Peyer's patch (tissue), 4 donors: ENCODE measurements at regions not wholly inside any gene's neighbourhood (a gene's known extent, or its start where the extent isn't known, plus 50 kb on each side); places are given as distances from the start of the nearest gene placed in this dataset.

Source experiments
- DNase-seq, 3 donors: peaks; one replicate each; pipeline ENCODE4 v3.0.0-alpha.2; 2017 to 2019
- H3K27ac ChIP-seq, 4 donors: fragments of 200-600 bp; sonication (generic); one replicate each; pipeline ENCODE4 v1.5.1; 2016 to 2019
- H3K27me3 ChIP-seq, 2 donors: fragments of 200-600 bp; sonication (generic); one replicate each; pipeline ENCODE4 v1.5.1; 2019
- H3K36me3 ChIP-seq, 3 donors: fragments of 200-600 bp; sonication (generic); one replicate each; pipeline ENCODE4 v1.5.1; 2016 to 2019
- H3K4me1 ChIP-seq, 4 donors: fragments of 200-600 bp; sonication (generic); one replicate each; pipeline ENCODE4 v1.5.1; 2016 to 2019
- H3K4me3 ChIP-seq, 4 donors: fragments of 200-600 bp; sonication (generic); 1 replicate in 3 of 4; 2 replicates in 1 of 4; pipeline ENCODE4 v1.5.1; 2016 to 2019; ENCODE audit warnings: mild to moderate bottlenecking in 1 of 4
- H3K9me3 ChIP-seq, 4 donors: fragments of 200-600 bp; sonication (generic); one replicate each; pipeline ENCODE4 v1.5.1; 2016 to 2019; ENCODE audit warnings: mild to moderate bottlenecking in 1 of 4
- CTCF ChIP-seq, 6 experiments: fragments of 450-650 bp in 4 of 6; fragments of 200-600 bp in 2 of 6; sonication (generic) in 1 of 6; IDR thresholded peaks; one replicate each; pipeline ENCODE4 v1.5.1; 2017 to 2019; ENCODE audit warnings: antibody characterized with exemption in 6 of 6, mild to moderate bottlenecking in 3 of 6, moderate library complexity in 1 of 6
- POLR2A ChIP-seq, 2 donors: fragments of 450-650 bp; IDR thresholded peaks; one replicate each; pipeline ENCODE4 v1.5.1; 2017; ENCODE audit warnings: antibody characterized with exemption in 2 of 2, mild to moderate bottlenecking in 2 of 2, moderate library complexity in 2 of 2

DNA sequence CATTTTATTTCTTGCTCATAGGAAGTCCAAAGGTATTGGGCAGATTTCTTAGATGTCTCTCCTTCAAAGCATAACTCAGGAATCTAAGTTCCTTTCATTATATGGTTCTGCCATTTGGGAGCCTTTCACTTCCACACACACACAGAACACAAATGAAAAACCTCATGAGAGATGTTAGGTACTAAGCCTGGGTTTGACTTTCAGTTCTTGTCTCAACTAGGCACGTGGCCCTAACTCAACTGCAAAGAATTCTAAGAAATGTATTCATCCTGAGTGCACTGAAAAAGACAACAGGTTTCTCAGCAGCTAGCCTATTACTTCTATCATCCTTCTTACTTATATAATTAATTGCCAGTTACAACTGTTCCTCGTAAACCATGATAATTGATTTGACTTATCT, 190.0 kb upstream of the SAMSN1 start:
- Histone ChIP-seq H3K4me3 (no peak overlapping the region), H3K9me3 (no peaks in the 10 kb centered on the region), H3K36me3 (no peaks in the 10 kb centered on the region), H3K27me3 (no peaks in the 10 kb centered on the region), H3K27ac (no peak overlapping the region), H3K4me1 (no peaks in the 10 kb centered on the region)
- peak in 1 of 3 donors; percentile 19 for DNase-seq
- TF ChIP-seq CTCF (IDR thresholded peaks at IDR 0.05): no peak
- TF ChIP-seq POLR2A (IDR thresholded peaks at IDR 0.05): no peak

DNA sequence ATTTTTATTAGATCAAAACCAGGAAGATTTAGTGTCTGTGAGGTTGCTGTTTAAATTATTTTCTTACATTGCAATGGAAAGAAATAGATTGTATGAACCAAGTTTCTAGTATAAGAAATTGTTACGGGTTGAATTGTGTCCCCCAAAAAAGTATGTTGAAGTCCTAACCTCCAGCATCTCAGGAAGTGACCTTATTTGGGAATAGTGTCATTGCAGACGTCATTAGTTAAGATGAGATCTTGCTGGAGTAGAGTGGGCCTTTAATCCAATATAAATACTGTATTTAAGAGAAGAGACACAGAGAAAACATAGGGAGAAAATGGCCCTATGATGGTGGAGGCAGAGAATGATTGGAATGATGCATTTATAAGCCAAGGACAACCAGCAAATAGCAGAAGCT, 188.7 kb upstream of the SAMSN1 start:
- H3K4me3 ChIP-seq: no peak overlapping the region
- no peaks in the 10 kb centered on the region for H3K36me3 ChIP-seq
- no peaks in the 10 kb centered on the region for H3K27me3 ChIP-seq
- no peak overlapping the region for H3K27ac ChIP-seq
- no peaks in the 10 kb centered on the region for H3K4me1 ChIP-seq
- no peaks in the 10 kb centered on the region for H3K9me3 ChIP-seq
- no peak for DNase-seq
- TF ChIP-seq POLR2A (IDR thresholded peaks at IDR 0.05): no peak
- TF ChIP-seq CTCF (IDR thresholded peaks at IDR 0.05): no peak

DNA sequence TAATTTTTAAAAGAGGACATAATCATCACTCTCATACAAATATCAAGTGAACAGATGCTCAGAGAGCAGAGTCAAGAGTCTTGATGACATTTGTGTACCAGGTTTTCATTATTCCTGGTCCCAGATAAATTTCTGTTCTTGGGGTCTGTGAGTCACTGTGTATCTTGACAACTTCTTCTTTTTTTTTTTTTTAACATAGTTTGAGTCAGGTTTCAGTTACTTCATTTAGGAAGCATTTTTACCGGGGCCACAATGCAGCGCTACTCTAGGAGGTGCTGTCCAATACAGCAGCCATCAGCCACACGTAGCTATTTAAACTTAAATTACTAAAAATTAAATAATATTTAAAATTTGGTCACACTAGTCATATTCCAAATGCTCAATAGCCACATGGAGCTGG, 188.1 kb upstream of the SAMSN1 start:
- H3K4me3 ChIP-seq: no peak overlapping the region
- H3K36me3 ChIP-seq: no peaks in the 10 kb centered on the region
- no peaks in the 10 kb centered on the region for H3K9me3 ChIP-seq
- peak overlapping the region in 1 of 4 donors; percentile 42 for H3K27ac ChIP-seq
- H3K27me3 ChIP-seq: no peaks in the 10 kb centered on the region
- no peaks in the 10 kb centered on the region for H3K4me1 ChIP-seq
- TF ChIP-seq CTCF (IDR thresholded peaks at IDR 0.05) (no peak), POLR2A (IDR thresholded peaks at IDR 0.05) (no peak)
- DNase-seq: peak in 2 of 3 donors; percentile 31 to 61

DNA sequence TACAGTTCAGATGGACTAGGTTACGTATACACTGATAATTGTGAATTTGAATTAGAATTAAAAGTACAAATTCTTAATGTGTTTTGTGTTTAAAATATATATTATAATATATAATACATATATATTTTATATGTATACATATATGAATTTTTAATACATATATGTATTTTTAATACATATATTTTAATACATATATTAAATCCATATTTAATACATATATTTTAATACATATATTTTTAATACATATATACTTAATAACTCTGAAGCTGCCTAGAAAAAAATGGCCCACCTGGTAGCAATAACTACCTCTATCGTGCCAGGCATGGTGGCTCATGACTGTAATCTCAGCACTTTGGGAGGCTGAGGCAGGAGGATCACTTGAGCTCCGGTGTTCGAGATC, 179.1 kb upstream of the SAMSN1 start:
- Histone ChIP-seq H3K4me1 (no peaks in the 10 kb centered on the region), H3K27ac (no peak overlapping the region), H3K36me3 (no peaks in the 10 kb centered on the region), H3K9me3 (no peaks in the 10 kb centered on the region), H3K27me3 (no peaks in the 10 kb centered on the region), H3K4me3 (no peak overlapping the region)
- TF ChIP-seq POLR2A (IDR thresholded peaks at IDR 0.05) (no peak), CTCF (IDR thresholded peaks at IDR 0.05) (no peak)
- DNase-seq: no peak

GRCh38 chr21:14722841-14723483, 176.8 kb upstream of the SAMSN1 start:
- Histone ChIP-seq H3K9me3 (no peaks in the 10 kb centered on the region), H3K36me3 (no peaks in the 10 kb centered on the region), H3K27me3 (no peaks in the 10 kb centered on the region), H3K4me3 (no peak overlapping the region), H3K4me1 (no peaks in the 10 kb centered on the region), H3K27ac (no peak overlapping the region)
- no peak for DNase-seq
- TF ChIP-seq CTCF (IDR thresholded peaks at IDR 0.05) (no peak), POLR2A (IDR thresholded peaks at IDR 0.05) (no peak)

- Histone ChIP-seq H3K27me3 (no peaks in the 10 kb centered on the region), H3K27ac (no peak overlapping the region), H3K4me3 (no peak overlapping the region), H3K9me3 (no peaks in the 10 kb centered on the region), H3K4me1 (no peaks in the 10 kb centered on the region), H3K36me3 (no peaks in the 10 kb centered on the region)
- TF ChIP-seq POLR2A (IDR thresholded peaks at IDR 0.05) (no peak), CTCF (IDR thresholded peaks at IDR 0.05) (no peak)
- DNase-seq: no peak
Measured at GRCh38 chr21:14720237-14720636, 174.1 kb upstream of the SAMSN1 start.
